ENCODE measurements at regions not wholly inside any gene's neighbourhood (a gene's known extent, or its start where the extent isn't known, plus 50 kb on each side); places are given as distances from the start of the nearest gene placed in this dataset.

DNA sequence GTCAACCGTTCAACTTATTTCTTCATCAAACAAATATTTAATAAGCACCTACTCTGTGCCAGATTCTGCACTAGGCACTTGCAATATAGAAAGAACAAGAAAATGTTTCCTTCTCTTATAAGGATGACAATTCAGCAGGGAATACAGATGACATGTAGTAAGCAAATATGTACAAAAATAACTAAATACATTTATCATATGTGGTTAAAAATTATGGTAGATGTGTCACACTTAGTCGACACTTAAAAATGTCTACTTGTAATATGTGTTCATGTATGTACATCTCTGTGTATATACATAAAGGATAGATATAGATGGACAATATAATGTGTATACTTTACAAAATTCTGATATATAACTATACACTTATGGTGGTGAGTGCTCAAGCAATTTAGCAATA is 417.0 kb upstream of the MEF2C start:
- ChIA-PET POLR2A (no interaction called here), CTCF (interaction anchor here (0.7 kb wide), 1 partner anchor 205 kb away, joined by 3 read pairs; no protein-coding TSS in a partner anchor)
- no peak overlapping the region for H3K4me3 ChIP-seq (ENCODE audit: low read depth in 2 of 2, low read length in 2 of 2)
- intact Hi-C loops (cut with micrococcal nuclease; ENCODE audit: unreplicated experiment) (no loop called here), in situ Hi-C loops (cut with HindIII; ENCODE audit: low pct_unique_long_range_greater_than_20kb, low sequenced_read_pairs) (no loop called here)
- BruUV-seq (replicated peaks) = no TSS peak
- no peak for ATAC-seq
- no peak overlapping the region for H3K27ac ChIP-seq (ENCODE audit: low read length)
- H3K36me3 ChIP-seq (ENCODE audit: control insufficient read depth, insufficient read depth, low read length) = no peaks in the 10 kb centered on the region
- no peak for DNase-seq (ENCODE audit: low read depth, low spot score)
- TF ChIP-seq, protein P1, sequence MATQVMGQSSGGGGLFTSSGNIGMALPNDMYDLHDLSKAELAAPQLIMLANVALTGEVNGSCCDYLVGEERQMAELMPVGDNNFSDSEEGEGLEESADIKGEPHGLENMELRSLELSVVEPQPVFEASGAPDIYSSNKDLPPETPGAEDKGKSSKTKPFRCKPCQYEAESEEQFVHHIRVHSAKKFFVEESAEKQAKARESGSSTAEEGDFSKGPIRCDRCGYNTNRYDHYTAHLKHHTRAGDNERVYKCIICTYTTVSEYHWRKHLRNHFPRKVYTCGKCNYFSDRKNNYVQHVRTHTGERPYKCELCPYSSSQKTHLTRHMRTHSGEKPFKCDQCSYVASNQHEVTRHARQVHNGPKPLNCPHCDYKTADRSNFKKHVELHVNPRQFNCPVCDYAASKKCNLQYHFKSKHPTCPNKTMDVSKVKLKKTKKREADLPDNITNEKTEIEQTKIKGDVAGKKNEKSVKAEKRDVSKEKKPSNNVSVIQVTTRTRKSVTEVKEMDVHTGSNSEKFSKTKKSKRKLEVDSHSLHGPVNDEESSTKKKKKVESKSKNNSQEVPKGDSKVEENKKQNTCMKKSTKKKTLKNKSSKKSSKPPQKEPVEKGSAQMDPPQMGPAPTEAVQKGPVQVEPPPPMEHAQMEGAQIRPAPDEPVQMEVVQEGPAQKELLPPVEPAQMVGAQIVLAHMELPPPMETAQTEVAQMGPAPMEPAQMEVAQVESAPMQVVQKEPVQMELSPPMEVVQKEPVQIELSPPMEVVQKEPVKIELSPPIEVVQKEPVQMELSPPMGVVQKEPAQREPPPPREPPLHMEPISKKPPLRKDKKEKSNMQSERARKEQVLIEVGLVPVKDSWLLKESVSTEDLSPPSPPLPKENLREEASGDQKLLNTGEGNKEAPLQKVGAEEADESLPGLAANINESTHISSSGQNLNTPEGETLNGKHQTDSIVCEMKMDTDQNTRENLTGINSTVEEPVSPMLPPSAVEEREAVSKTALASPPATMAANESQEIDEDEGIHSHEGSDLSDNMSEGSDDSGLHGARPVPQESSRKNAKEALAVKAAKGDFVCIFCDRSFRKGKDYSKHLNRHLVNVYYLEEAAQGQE (IDR thresholded peaks at IDR 0.05; ENCODE audit: insufficient read depth in 1 of 2, low read depth in 2 of 2, low read length in 1 of 2) = no peak
- TF ChIP-seq TCF7L2 (IDR thresholded peaks at IDR 0.05; ENCODE audit: low read depth, low read length) = no peak
- TF ChIP-seq, protein P2, sequence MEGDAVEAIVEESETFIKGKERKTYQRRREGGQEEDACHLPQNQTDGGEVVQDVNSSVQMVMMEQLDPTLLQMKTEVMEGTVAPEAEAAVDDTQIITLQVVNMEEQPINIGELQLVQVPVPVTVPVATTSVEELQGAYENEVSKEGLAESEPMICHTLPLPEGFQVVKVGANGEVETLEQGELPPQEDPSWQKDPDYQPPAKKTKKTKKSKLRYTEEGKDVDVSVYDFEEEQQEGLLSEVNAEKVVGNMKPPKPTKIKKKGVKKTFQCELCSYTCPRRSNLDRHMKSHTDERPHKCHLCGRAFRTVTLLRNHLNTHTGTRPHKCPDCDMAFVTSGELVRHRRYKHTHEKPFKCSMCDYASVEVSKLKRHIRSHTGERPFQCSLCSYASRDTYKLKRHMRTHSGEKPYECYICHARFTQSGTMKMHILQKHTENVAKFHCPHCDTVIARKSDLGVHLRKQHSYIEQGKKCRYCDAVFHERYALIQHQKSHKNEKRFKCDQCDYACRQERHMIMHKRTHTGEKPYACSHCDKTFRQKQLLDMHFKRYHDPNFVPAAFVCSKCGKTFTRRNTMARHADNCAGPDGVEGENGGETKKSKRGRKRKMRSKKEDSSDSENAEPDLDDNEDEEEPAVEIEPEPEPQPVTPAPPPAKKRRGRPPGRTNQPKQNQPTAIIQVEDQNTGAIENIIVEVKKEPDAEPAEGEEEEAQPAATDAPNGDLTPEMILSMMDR (IDR thresholded peaks at IDR 0.05) = no peak
- no peak for TF ChIP-seq POLR2AphosphoS5 (IDR thresholded peaks at IDR 0.05; ENCODE audit: low read depth, low read length)
- no peak for TF ChIP-seq SIN3A (IDR thresholded peaks at IDR 0.05; ENCODE audit: borderline replicate concordance, insufficient read depth, low read depth, low read length)
- no peaks in the 10 kb centered on the region for H3K27me3 ChIP-seq (ENCODE audit: control insufficient read depth, insufficient read depth, low read length)
- no peaks in the 10 kb centered on the region for H3K4me1 ChIP-seq (ENCODE audit: control insufficient read depth, insufficient read depth, low read length)
- H3K9me3 ChIP-seq (ENCODE audit: control insufficient read depth, insufficient read depth, low read depth, low read length) = no peaks in the 10 kb centered on the region

DNA sequence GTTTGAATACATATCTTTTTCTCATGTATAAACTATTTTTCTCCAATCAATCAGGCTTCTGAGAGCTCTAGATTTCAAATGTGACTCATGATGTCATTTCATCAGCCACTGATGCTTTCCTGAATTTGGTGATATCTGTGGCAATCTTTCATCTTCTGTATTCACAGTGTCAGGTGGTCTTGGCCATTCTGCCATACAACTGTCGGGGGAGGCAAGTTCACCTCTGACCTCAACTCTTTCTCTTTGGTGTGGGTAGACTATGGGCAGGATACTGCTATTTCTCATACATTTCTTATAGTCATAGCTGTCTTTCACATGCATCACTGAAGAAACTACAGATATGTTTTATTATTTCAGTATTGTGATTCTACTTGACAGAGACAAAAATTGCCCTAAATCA is 414.1 kb upstream of the MEF2C start:
- in situ Hi-C loops (cut with HindIII; ENCODE audit: low pct_unique_long_range_greater_than_20kb, low sequenced_read_pairs) = no loop called here
- BruUV-seq (replicated peaks) = no TSS peak
- H3K4me3 ChIP-seq (ENCODE audit: low read depth in 2 of 2, low read length in 2 of 2) = no peak overlapping the region
- no peak overlapping the region for H3K27ac ChIP-seq (ENCODE audit: low read length)
- ChIA-PET POLR2A (no interaction called here), CTCF (no interaction called here)
- H3K36me3 ChIP-seq (ENCODE audit: control insufficient read depth, insufficient read depth, low read length) = no peaks in the 10 kb centered on the region
- DNase-seq (ENCODE audit: low read depth, low spot score) = no peak
- TF ChIP-seq TCF7L2 (IDR thresholded peaks at IDR 0.05; ENCODE audit: low read depth, low read length) = no peak
- no peak for TF ChIP-seq POLR2AphosphoS5 (IDR thresholded peaks at IDR 0.05; ENCODE audit: low read depth, low read length)
- TF ChIP-seq, protein P2 (IDR thresholded peaks at IDR 0.05) = no peak
- TF ChIP-seq, protein P1 (IDR thresholded peaks at IDR 0.05; ENCODE audit: insufficient read depth in 1 of 2, low read depth in 2 of 2, low read length in 1 of 2) = no peak
- no peak for TF ChIP-seq SIN3A (IDR thresholded peaks at IDR 0.05; ENCODE audit: borderline replicate concordance, insufficient read depth, low read depth, low read length)
- no peaks in the 10 kb centered on the region for H3K4me1 ChIP-seq (ENCODE audit: control insufficient read depth, insufficient read depth, low read length)
- no peak for ATAC-seq
- no peaks in the 10 kb centered on the region for H3K9me3 ChIP-seq (ENCODE audit: control insufficient read depth, insufficient read depth, low read depth, low read length)
- H3K27me3 ChIP-seq (ENCODE audit: control insufficient read depth, insufficient read depth, low read length) = no peaks in the 10 kb centered on the region
- intact Hi-C loops (cut with micrococcal nuclease; ENCODE audit: unreplicated experiment) = no loop called here
